ENCODE measurements at regions not wholly inside any gene's neighbourhood (a gene's known extent, or its start where the extent isn't known, plus 50 kb on each side); places are given as distances from the start of the nearest gene placed in this dataset.

DNA sequence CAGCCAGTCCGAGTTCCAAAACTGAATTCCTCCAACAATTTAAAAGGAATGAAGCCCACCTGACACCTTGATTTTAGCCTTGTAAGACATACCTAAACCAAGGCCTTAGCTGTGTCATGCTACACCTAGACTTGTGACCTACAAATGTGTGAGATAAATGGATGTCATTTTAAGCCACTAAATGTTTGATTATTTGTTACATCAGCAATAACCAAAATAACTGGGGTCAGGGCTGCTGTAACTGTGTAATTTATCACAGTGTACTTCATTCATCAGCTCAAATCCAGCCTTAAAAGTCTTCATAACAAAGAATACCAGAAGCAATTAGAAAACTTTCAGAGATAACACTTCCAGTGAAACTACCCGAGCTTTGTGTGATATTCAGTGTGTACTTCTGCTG lies 673.0 kb upstream of the ANO3 start:
- Mint-ChIP-seq H3K27ac (no peak overlapping the region), H3K4me3 (no peak overlapping the region), H3K27me3 (ENCODE audit: insufficient read depth, low read depth, poor library complexity) (no peaks in the 10 kb centered on the region), H3K36me3 (ENCODE audit: low read depth) (no peaks in the 10 kb centered on the region), H3K9me3 (0 out of 3 replicates have a peak, but pooled peaks cover 2% of the 10 kb centered on the region), H3K4me1 (no peaks in the 10 kb centered on the region)
- H3K79me2 ChIP-seq (replicated peaks; ENCODE audit: insufficient read depth), result no peaks in the 10 kb centered on the region
- no peaks in the 10 kb centered on the region for H3K4me1 ChIP-seq (ENCODE audit: insufficient read depth)
- H4K20me1 ChIP-seq (replicated peaks; ENCODE audit: insufficient read depth), result no peaks in the 10 kb centered on the region
- TF ChIP-seq, protein P1, sequence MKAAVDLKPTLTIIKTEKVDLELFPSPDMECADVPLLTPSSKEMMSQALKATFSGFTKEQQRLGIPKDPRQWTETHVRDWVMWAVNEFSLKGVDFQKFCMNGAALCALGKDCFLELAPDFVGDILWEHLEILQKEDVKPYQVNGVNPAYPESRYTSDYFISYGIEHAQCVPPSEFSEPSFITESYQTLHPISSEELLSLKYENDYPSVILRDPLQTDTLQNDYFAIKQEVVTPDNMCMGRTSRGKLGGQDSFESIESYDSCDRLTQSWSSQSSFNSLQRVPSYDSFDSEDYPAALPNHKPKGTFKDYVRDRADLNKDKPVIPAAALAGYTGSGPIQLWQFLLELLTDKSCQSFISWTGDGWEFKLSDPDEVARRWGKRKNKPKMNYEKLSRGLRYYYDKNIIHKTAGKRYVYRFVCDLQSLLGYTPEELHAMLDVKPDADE (IDR thresholded peaks at IDR 0.05), result no peak
- TF ChIP-seq JUNB (IDR thresholded peaks at IDR 0.05; ENCODE audit: unreplicated experiment) (no peak), ZNF114 (CRISPR knock-in tag; IDR thresholded peaks at IDR 0.05) (no peak), NANOG (IDR thresholded peaks at IDR 0.05; ENCODE audit: borderline replicate concordance) (no peak), EZH2phosphoT487 (IDR thresholded peaks at IDR 0.05; ENCODE audit: unreplicated experiment) (no peak), POLR2AphosphoS5 (IDR thresholded peaks at IDR 0.05; ENCODE audit: low read depth) (no peak), EZH2 (IDR thresholded peaks at IDR 0.05; ENCODE audit: low read depth, unreplicated experiment) (no peak), CREB1 (CRISPR knock-in tag; IDR thresholded peaks at IDR 0.05; ENCODE audit: low read depth) (no peak), ZNF331 (CRISPR knock-in tag; IDR thresholded peaks at IDR 0.05; ENCODE audit: low read depth) (no peak), STAT1 (IDR thresholded peaks at IDR 0.05; ENCODE audit: unreplicated experiment) (no peak)
- TF ChIP-seq, protein P2, sequence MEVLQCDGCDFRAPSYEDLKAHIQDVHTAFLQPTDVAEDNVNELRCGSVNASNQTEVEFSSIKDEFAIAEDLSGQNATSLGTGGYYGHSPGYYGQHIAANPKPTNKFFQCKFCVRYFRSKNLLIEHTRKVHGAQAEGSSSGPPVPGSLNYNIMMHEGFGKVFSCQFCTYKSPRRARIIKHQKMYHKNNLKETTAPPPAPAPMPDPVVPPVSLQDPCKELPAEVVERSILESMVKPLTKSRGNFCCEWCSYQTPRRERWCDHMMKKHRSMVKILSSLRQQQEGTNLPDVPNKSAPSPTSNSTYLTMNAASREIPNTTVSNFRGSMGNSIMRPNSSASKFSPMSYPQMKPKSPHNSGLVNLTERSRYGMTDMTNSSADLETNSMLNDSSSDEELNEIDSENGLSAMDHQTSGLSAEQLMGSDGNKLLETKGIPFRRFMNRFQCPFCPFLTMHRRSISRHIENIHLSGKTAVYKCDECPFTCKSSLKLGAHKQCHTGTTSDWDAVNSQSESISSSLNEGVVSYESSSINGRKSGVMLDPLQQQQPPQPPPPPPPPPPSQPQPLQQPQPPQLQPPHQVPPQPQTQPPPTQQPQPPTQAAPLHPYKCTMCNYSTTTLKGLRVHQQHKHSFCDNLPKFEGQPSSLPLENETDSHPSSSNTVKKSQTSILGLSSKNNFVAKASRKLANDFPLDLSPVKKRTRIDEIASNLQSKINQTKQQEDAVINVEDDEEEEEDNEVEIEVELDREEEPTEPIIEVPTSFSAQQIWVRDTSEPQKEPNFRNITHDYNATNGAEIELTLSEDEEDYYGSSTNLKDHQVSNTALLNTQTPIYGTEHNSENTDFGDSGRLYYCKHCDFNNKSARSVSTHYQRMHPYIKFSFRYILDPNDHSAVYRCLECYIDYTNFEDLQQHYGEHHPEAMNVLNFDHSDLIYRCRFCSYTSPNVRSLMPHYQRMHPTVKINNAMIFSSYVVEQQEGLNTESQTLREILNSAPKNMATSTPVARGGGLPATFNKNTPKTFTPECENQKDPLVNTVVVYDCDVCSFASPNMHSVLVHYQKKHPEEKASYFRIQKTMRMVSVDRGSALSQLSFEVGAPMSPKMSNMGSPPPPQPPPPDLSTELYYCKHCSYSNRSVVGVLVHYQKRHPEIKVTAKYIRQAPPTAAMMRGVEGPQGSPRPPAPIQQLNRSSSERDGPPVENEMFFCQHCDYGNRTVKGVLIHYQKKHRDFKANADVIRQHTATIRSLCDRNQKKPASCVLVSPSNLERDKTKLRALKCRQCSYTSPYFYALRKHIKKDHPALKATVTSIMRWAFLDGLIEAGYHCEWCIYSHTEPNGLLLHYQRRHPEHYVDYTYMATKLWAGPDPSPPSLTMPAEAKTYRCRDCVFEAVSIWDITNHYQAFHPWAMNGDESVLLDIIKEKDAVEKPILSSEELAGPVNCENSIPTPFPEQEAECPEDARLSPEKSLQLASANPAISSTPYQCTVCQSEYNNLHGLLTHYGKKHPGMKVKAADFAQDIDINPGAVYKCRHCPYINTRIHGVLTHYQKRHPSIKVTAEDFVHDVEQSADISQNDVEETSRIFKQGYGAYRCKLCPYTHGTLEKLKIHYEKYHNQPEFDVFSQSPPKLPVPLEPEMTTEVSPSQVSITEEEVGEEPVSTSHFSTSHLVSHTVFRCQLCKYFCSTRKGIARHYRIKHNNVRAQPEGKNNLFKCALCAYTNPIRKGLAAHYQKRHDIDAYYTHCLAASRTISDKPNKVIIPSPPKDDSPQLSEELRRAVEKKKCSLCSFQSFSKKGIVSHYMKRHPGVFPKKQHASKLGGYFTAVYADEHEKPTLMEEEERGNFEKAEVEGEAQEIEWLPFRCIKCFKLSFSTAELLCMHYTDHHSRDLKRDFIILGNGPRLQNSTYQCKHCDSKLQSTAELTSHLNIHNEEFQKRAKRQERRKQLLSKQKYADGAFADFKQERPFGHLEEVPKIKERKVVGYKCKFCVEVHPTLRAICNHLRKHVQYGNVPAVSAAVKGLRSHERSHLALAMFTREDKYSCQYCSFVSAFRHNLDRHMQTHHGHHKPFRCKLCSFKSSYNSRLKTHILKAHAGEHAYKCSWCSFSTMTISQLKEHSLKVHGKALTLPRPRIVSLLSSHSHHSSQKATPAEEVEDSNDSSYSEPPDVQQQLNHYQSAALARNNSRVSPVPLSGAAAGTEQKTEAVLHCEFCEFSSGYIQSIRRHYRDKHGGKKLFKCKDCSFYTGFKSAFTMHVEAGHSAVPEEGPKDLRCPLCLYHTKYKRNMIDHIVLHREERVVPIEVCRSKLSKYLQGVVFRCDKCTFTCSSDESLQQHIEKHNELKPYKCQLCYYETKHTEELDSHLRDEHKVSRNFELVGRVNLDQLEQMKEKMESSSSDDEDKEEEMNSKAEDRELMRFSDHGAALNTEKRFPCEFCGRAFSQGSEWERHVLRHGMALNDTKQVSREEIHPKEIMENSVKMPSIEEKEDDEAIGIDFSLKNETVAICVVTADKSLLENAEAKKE (CRISPR knock-in tag; IDR thresholded peaks at IDR 0.05), result no peak
- TF ChIP-seq, protein P3, sequence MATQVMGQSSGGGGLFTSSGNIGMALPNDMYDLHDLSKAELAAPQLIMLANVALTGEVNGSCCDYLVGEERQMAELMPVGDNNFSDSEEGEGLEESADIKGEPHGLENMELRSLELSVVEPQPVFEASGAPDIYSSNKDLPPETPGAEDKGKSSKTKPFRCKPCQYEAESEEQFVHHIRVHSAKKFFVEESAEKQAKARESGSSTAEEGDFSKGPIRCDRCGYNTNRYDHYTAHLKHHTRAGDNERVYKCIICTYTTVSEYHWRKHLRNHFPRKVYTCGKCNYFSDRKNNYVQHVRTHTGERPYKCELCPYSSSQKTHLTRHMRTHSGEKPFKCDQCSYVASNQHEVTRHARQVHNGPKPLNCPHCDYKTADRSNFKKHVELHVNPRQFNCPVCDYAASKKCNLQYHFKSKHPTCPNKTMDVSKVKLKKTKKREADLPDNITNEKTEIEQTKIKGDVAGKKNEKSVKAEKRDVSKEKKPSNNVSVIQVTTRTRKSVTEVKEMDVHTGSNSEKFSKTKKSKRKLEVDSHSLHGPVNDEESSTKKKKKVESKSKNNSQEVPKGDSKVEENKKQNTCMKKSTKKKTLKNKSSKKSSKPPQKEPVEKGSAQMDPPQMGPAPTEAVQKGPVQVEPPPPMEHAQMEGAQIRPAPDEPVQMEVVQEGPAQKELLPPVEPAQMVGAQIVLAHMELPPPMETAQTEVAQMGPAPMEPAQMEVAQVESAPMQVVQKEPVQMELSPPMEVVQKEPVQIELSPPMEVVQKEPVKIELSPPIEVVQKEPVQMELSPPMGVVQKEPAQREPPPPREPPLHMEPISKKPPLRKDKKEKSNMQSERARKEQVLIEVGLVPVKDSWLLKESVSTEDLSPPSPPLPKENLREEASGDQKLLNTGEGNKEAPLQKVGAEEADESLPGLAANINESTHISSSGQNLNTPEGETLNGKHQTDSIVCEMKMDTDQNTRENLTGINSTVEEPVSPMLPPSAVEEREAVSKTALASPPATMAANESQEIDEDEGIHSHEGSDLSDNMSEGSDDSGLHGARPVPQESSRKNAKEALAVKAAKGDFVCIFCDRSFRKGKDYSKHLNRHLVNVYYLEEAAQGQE (IDR thresholded peaks at IDR 0.05; ENCODE audit: unreplicated experiment), result no peak
- TF ChIP-seq, protein P4, sequence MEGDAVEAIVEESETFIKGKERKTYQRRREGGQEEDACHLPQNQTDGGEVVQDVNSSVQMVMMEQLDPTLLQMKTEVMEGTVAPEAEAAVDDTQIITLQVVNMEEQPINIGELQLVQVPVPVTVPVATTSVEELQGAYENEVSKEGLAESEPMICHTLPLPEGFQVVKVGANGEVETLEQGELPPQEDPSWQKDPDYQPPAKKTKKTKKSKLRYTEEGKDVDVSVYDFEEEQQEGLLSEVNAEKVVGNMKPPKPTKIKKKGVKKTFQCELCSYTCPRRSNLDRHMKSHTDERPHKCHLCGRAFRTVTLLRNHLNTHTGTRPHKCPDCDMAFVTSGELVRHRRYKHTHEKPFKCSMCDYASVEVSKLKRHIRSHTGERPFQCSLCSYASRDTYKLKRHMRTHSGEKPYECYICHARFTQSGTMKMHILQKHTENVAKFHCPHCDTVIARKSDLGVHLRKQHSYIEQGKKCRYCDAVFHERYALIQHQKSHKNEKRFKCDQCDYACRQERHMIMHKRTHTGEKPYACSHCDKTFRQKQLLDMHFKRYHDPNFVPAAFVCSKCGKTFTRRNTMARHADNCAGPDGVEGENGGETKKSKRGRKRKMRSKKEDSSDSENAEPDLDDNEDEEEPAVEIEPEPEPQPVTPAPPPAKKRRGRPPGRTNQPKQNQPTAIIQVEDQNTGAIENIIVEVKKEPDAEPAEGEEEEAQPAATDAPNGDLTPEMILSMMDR (conservative IDR thresholded peaks at IDR 0.05; ENCODE audit: low read depth in 2 of 2), result no peak
- no peak overlapping the region for H2AFZ ChIP-seq
- H3F3A ChIP-seq (replicated peaks; ENCODE audit: low read depth), result no peaks in the 10 kb centered on the region
- ATAC-seq (no peak), DNase-seq (ENCODE audit: low spot score) (no peak)
- H3K27ac ChIP-seq (ENCODE audit: low read depth), result no peak overlapping the region
- H3K9me2 ChIP-seq (ENCODE audit: insufficient read depth), result no peaks in the 10 kb centered on the region; the same call in 1 of the 2 replicates
- H3K4me3 ChIP-seq, result no peak overlapping the region
- H3K36me3 ChIP-seq (ENCODE audit: insufficient read depth), result no peaks in the 10 kb centered on the region
- H3K4me2 ChIP-seq, result no peak overlapping the region
- no peaks in the 10 kb centered on the region for H3K27me3 ChIP-seq (ENCODE audit: insufficient read depth)

Measured in GM23338 (cell line).